ENCODE measurements at regions not wholly inside any gene's neighbourhood (a gene's known extent, or its start where the extent isn't known, plus 50 kb on each side); places are given as distances from the start of the nearest gene placed in this dataset.

GRCh38 chrX:45309801-45310200 is 109.1 kb upstream of the DIPK2B start:
- no peak for DNase-seq (ENCODE audit: insufficient read length, low spot score, missing footprints)

GRCh38 chrX:45309096-45309495 is 108.4 kb upstream of the DIPK2B start:
- no peaks in the 10 kb centered on the region for H3K79me2 ChIP-seq (ENCODE audit: insufficient read depth, low read length)
- no peaks in the 10 kb centered on the region for H4K20me1 ChIP-seq (ENCODE audit: insufficient read depth, low read length)
- no peak overlapping the region for H3K4me3 ChIP-seq (ENCODE audit: insufficient read depth, low read length)
- TF ChIP-seq CTCF (IDR thresholded peaks at IDR 0.05; ENCODE audit: extremely low read depth, low read depth, low read length), result no peak
- H2AFZ ChIP-seq (ENCODE audit: low read length), result no peak overlapping the region
- H3K4me2 ChIP-seq (ENCODE audit: insufficient read depth, low read length), result no peak overlapping the region
- H3K4me1 ChIP-seq (ENCODE audit: insufficient read depth, low read length), result no peaks in the 10 kb centered on the region
- H3K9me3 ChIP-seq (ENCODE audit: low read depth, low read length), result no peaks in the 10 kb centered on the region
- no peak overlapping the region for H3K27ac ChIP-seq (ENCODE audit: low read depth, low read length)
- H3K27me3 ChIP-seq (ENCODE audit: insufficient read depth, low read length), result peaks cover 7% of the 10 kb centered on the region
- DNase-seq (ENCODE audit: insufficient read length, low spot score, missing footprints), result no peak
- H3K36me3 ChIP-seq (ENCODE audit: insufficient read depth, low read length), result no peaks in the 10 kb centered on the region

More at GRCh38 chrX:45309801-45310200, 109.1 kb upstream of the DIPK2B start:
- H3K4me2 ChIP-seq (ENCODE audit: insufficient read depth, low read length), result no peak overlapping the region
- no peak for TF ChIP-seq CTCF (IDR thresholded peaks at IDR 0.05; ENCODE audit: extremely low read depth, low read depth, low read length)
- H2AFZ ChIP-seq (ENCODE audit: low read length), result no peak overlapping the region
- H4K20me1 ChIP-seq (ENCODE audit: insufficient read depth, low read length), result no peaks in the 10 kb centered on the region
- H3K4me1 ChIP-seq (ENCODE audit: insufficient read depth, low read length), result no peaks in the 10 kb centered on the region
- no peak overlapping the region for H3K4me3 ChIP-seq (ENCODE audit: insufficient read depth, low read length)
- H3K36me3 ChIP-seq (ENCODE audit: insufficient read depth, low read length), result no peaks in the 10 kb centered on the region
- no peak overlapping the region for H3K27ac ChIP-seq (ENCODE audit: low read depth, low read length)
- peaks cover 7% of the 10 kb centered on the region for H3K27me3 ChIP-seq (ENCODE audit: insufficient read depth, low read length)
- no peaks in the 10 kb centered on the region for H3K79me2 ChIP-seq (ENCODE audit: insufficient read depth, low read length)
- peaks cover 2% of the 10 kb centered on the region for H3K9me3 ChIP-seq (ENCODE audit: low read depth, low read length)

GRCh38 chrX:45306794-45307193 is 106.1 kb upstream of the DIPK2B start:
- Histone ChIP-seq H3K27me3 (ENCODE audit: insufficient read depth, low read length) (peaks cover 7% of the 10 kb centered on the region), H3K36me3 (ENCODE audit: insufficient read depth, low read length) (no peaks in the 10 kb centered on the region), H2AFZ (ENCODE audit: low read length) (no peak overlapping the region), H3K79me2 (ENCODE audit: insufficient read depth, low read length) (no peaks in the 10 kb centered on the region), H3K4me2 (ENCODE audit: insufficient read depth, low read length) (no peak overlapping the region), H3K4me1 (ENCODE audit: insufficient read depth, low read length) (no peaks in the 10 kb centered on the region), H3K4me3 (ENCODE audit: insufficient read depth, low read length) (no peak overlapping the region), H3K9me3 (ENCODE audit: low read depth, low read length) (no peaks in the 10 kb centered on the region), H3K27ac (ENCODE audit: low read depth, low read length) (no peak overlapping the region), H4K20me1 (ENCODE audit: insufficient read depth, low read length) (no peaks in the 10 kb centered on the region)
- TF ChIP-seq CTCF (IDR thresholded peaks at IDR 0.05; ENCODE audit: extremely low read depth, low read depth, low read length), result no peak
- no peak for DNase-seq (ENCODE audit: insufficient read length, low spot score, missing footprints)

GRCh38 chrX:45300638-45301037 is 100.0 kb upstream of the DIPK2B start:
- H4K20me1 ChIP-seq (ENCODE audit: insufficient read depth, low read length), result no peaks in the 10 kb centered on the region
- DNase-seq (ENCODE audit: insufficient read length, low spot score, missing footprints), result no peak
- no peaks in the 10 kb centered on the region for H3K9me3 ChIP-seq (ENCODE audit: low read depth, low read length)
- H3K4me2 ChIP-seq (ENCODE audit: insufficient read depth, low read length), result no peak overlapping the region
- no peak overlapping the region for H3K27ac ChIP-seq (ENCODE audit: low read depth, low read length)
- H3K79me2 ChIP-seq (ENCODE audit: insufficient read depth, low read length), result no peaks in the 10 kb centered on the region
- no peak for TF ChIP-seq CTCF (IDR thresholded peaks at IDR 0.05; ENCODE audit: extremely low read depth, low read depth, low read length)
- no peaks in the 10 kb centered on the region for H3K4me1 ChIP-seq (ENCODE audit: insufficient read depth, low read length)
- no peaks in the 10 kb centered on the region for H3K27me3 ChIP-seq (ENCODE audit: insufficient read depth, low read length)
- H3K4me3 ChIP-seq (ENCODE audit: insufficient read depth, low read length), result no peak overlapping the region
- H2AFZ ChIP-seq (ENCODE audit: low read length), result no peak overlapping the region
- no peaks in the 10 kb centered on the region for H3K36me3 ChIP-seq (ENCODE audit: insufficient read depth, low read length)
